ENCODE measurements at regions not wholly inside any gene's neighbourhood (a gene's known extent, or its start where the extent isn't known, plus 50 kb on each side); places are given as distances from the start of the nearest gene placed in this dataset.

GRCh38 chr2:43040084-43040854 lies 186.1 kb downstream of the ZFP36L2 start:
- TF ChIP-seq CTCF (IDR thresholded peaks at IDR 0.05), result no peak
- no peak for TF ChIP-seq POLR2A (IDR thresholded peaks at IDR 0.05)
